ENCODE measurements at regions not wholly inside any gene's neighbourhood (a gene's known extent, or its start where the extent isn't known, plus 50 kb on each side); places are given as distances from the start of the nearest gene placed in this dataset.

DNA sequence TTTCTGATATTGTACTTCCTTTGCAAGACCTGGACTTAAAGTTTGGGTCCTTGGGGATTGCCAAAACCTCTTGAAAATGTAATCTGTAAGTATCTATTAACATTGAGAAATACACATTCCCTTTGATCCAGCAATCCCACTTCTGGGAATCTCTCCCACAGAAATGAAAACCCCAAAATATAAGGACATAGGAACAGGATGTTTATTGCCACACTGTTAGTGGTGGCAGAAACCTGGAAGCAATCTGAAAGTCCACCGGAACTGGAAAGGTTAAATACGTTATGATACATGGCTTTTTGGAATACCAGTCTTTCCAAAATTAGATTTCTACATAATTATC is 71.2 kb upstream of the STX18 start:
- no peak for TF ChIP-seq ZFX (IDR thresholded peaks at IDR 0.05; ENCODE audit: borderline replicate concordance)
- TF ChIP-seq, protein P1, sequence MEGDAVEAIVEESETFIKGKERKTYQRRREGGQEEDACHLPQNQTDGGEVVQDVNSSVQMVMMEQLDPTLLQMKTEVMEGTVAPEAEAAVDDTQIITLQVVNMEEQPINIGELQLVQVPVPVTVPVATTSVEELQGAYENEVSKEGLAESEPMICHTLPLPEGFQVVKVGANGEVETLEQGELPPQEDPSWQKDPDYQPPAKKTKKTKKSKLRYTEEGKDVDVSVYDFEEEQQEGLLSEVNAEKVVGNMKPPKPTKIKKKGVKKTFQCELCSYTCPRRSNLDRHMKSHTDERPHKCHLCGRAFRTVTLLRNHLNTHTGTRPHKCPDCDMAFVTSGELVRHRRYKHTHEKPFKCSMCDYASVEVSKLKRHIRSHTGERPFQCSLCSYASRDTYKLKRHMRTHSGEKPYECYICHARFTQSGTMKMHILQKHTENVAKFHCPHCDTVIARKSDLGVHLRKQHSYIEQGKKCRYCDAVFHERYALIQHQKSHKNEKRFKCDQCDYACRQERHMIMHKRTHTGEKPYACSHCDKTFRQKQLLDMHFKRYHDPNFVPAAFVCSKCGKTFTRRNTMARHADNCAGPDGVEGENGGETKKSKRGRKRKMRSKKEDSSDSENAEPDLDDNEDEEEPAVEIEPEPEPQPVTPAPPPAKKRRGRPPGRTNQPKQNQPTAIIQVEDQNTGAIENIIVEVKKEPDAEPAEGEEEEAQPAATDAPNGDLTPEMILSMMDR (IDR thresholded peaks at IDR 0.05): no peak
- no peak overlapping the region for H3K27ac ChIP-seq

DNA sequence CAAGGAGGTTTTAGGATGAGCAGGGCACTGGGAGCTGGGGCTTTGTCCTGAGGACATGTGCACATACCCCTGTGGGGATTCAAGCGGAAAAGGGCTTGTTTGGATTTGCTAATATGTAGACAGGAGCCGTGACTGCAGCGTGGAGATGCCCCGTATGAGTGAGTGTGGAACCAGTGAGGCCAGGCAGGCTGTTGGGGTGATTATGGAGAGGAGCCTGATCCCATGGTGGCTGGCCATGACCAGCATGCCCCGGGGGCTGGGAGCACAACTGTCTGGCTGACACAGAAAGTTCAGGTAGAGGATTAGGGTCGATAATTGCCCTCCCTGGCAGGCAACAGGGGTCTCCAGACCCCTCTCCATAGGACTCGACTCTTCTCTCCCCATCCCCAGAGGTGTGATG is 68.8 kb upstream of the STX18 start:
- H3K27ac ChIP-seq: no peak overlapping the region
- no peak for TF ChIP-seq ZFX (IDR thresholded peaks at IDR 0.05; ENCODE audit: borderline replicate concordance)
- TF ChIP-seq, protein P1 (IDR thresholded peaks at IDR 0.05): no peak

DNA sequence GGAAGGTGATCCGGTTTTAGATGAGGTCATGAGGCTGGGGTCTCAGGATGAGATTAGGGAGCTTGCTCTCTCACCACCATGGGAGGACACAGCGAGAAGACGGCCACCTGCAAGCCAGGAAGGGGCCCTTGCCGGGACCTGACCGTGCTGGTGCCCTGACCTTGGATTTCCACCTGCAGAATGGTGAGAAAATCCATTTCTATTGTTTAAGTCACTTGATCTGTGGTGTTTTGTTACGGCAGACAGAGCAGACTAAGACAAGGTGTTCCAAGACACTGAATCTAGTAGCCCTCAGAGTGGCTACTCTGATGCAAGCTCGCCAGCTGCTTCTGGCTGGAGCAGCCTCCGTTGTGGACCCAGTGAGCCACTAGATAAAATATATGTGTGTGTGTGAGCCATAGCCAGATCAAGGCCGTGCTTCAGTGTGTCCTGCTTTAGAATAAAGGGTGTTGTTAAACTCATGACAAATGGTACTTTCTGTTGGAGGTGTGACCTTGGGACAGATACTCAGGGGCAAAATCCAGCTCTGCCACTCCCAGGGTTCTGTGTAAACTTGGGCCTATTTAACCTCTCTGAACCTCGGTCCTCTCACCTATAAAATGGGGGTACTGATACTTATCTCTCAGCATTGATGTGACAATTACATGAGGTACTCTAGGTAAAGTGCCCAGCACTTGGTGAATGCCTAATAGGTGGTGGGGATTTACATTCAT is 67.9 kb upstream of the STX18 start:
- no peak overlapping the region for H3K27ac ChIP-seq
- TF ChIP-seq, protein P1 (IDR thresholded peaks at IDR 0.05): no peak
- TF ChIP-seq ZFX (IDR thresholded peaks at IDR 0.05; ENCODE audit: borderline replicate concordance): no peak

DNA sequence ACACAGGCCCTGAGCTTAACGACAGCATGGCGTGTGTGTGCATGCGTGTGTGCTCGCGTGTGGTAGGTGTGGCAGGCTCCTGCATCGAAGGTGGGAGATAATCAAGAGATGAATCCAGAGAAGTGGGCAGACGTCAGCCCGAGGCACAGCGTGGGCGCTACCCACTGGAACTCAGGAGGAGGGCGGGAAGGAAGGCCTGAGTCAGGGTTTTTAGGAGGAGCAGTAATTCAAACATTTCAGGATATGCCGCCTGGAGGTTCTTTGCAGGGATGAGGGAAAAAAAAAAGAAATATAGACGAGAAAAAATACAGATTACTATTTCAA is 66.3 kb upstream of the STX18 start:
- TF ChIP-seq, protein P1 (IDR thresholded peaks at IDR 0.05): no peak
- no peak for TF ChIP-seq ZFX (IDR thresholded peaks at IDR 0.05; ENCODE audit: borderline replicate concordance)
- H3K27ac ChIP-seq: no peak overlapping the region

DNA sequence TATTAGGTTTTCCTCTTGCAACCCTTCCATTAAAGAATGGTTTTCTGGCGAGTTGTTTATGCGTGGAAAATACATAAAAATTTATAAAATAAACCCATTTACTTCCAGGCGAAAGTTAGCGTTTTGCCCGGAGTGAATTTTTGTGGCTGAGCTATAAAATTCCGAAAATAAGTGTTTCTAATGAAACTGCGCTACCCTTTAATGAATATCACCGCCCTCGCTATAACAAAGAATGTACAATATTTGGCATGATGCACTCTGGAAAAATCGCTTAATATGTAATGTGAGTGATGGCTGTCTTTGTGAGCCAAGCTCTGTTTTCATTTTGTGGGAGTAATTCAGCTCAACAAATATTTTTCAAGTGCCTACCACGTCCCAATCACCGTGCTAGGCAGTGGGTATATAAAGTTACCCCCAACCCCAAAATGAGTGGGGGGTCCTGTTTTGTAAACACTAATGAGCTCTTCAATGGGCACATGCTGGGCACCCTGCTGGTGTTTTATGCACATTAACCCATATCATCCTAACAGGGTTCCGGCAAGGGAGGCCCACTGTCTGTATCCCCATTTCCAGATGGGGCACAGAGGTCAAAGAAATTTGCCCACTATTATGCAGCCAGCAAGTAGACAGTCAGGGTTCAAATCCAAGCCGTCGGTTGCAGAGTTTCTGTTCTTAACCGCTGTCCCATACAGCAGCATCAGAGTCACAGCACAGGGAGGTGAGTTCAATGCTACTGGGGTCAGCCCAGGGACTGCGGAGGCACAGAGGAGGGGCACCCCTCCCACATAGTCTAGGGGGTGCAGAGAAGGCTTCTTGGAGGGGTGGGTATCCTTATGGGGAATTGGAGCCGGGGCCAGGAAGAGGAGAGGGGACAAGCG is 65.7 kb upstream of the STX18 start:
- no peak overlapping the region for H3K27ac ChIP-seq
- TF ChIP-seq, protein P1 (IDR thresholded peaks at IDR 0.05): no peak
- no peak for TF ChIP-seq ZFX (IDR thresholded peaks at IDR 0.05; ENCODE audit: borderline replicate concordance)

DNA sequence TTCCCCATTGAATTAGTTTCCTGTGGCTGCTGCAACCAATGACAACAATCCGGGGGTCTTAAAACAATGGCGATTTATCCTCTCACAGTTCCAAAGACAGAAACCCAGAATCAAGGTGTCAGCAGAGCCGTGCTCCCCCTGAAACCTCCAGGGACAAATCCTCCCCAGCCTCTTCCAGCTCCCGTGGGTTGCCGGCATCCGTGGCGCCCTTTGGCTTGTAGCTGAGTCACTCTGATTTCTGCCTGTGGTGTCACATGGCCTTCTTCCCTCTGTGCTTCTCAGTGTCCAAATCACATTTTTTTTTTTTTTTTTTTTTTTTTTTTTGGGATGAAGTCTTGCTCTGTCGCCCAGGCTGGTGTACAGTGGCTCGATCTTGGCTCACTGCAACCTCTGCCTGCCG is 64.5 kb upstream of the STX18 start:
- no peak for TF ChIP-seq ZFX (IDR thresholded peaks at IDR 0.05; ENCODE audit: borderline replicate concordance)
- TF ChIP-seq, protein P1 (IDR thresholded peaks at IDR 0.05): no peak
- no peak overlapping the region for H3K27ac ChIP-seq

DNA sequence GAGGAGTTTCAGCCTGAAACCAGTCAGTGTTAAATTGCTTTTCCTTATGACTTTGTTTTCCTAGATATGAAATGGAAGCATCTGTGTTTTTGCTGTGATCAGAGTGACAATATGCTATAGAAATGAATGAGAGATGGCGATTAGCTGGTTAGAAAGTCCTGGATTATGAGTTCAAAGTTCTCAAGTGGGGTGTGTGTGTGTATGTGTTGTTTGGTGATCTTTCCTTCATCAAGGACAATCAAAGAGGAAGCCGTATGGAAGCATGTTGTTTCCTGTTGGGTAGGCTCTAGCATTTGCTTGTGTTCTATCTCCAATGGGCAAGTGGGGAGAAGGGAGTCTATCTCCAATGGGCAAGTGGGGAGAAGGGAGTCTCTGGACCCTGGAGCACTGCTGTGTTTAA is 64.0 kb upstream of the STX18 start:
- no peak for TF ChIP-seq ZFX (IDR thresholded peaks at IDR 0.05; ENCODE audit: borderline replicate concordance)
- TF ChIP-seq, protein P1 (IDR thresholded peaks at IDR 0.05): no peak
- no peak overlapping the region for H3K27ac ChIP-seq
